ENCODE measurements at regions not wholly inside any gene's neighbourhood (a gene's known extent, or its start where the extent isn't known, plus 50 kb on each side); places are given as distances from the start of the nearest gene placed in this dataset.

- no peak for TF ChIP-seq ZNF462 (CRISPR knock-in tag; IDR thresholded peaks at IDR 0.05)
Observed at GRCh38 chr2:126406267-126406666, 249.7 kb upstream of the GYPC start (continued).

GRCh38 chr2:126408671-126409070 is 247.3 kb upstream of the GYPC start:
- Mint-ChIP-seq H3K4me1 (peaks cover 3% of the 10 kb centered on the region; the same call in 1 of the 3 replicates), H3K36me3 (ENCODE audit: low read depth) (no peaks in the 10 kb centered on the region), H3K9me3 (no peaks in the 10 kb centered on the region), H3K27ac (no peak overlapping the region), H3K27me3 (ENCODE audit: insufficient read depth, low read depth, poor library complexity) (peaks cover 3% of the 10 kb centered on the region), H3K4me3 (no peak overlapping the region)
- no peak overlapping the region for H2AFZ ChIP-seq
- H3K4me2 ChIP-seq, result no peak overlapping the region
- H3K4me1 ChIP-seq (ENCODE audit: insufficient read depth), result no peaks in the 10 kb centered on the region
- H3K4me3 ChIP-seq, result no peak overlapping the region
- no peak for DNase-seq (ENCODE audit: low spot score)
- H3F3A ChIP-seq (replicated peaks; ENCODE audit: low read depth), result no peaks in the 10 kb centered on the region
- H4K20me1 ChIP-seq (replicated peaks; ENCODE audit: insufficient read depth), result no peaks in the 10 kb centered on the region
- no peaks in the 10 kb centered on the region for H3K9me2 ChIP-seq (ENCODE audit: insufficient read depth)
- no peaks in the 10 kb centered on the region for H3K79me2 ChIP-seq (replicated peaks; ENCODE audit: insufficient read depth)
- no peaks in the 10 kb centered on the region for H3K36me3 ChIP-seq (ENCODE audit: insufficient read depth)
- no peak for ATAC-seq
- no peaks in the 10 kb centered on the region for H3K27me3 ChIP-seq (ENCODE audit: insufficient read depth)
- H3K27ac ChIP-seq (ENCODE audit: low read depth), result no peak overlapping the region
- TF ChIP-seq JUNB (IDR thresholded peaks at IDR 0.05; ENCODE audit: unreplicated experiment), result no peak
- no peak for TF ChIP-seq ZNF114 (CRISPR knock-in tag; IDR thresholded peaks at IDR 0.05)
- TF ChIP-seq EZH2phosphoT487 (IDR thresholded peaks at IDR 0.05; ENCODE audit: unreplicated experiment), result no peak
- TF ChIP-seq NANOG (IDR thresholded peaks at IDR 0.05; ENCODE audit: borderline replicate concordance), result no peak
- TF ChIP-seq STAT1 (IDR thresholded peaks at IDR 0.05; ENCODE audit: unreplicated experiment), result no peak
- TF ChIP-seq ZNF331 (CRISPR knock-in tag; IDR thresholded peaks at IDR 0.05; ENCODE audit: low read depth), result no peak
- TF ChIP-seq EZH2 (IDR thresholded peaks at IDR 0.05; ENCODE audit: low read depth, unreplicated experiment), result no peak
- TF ChIP-seq ZNF462 (CRISPR knock-in tag; IDR thresholded peaks at IDR 0.05), result no peak
- no peak for TF ChIP-seq POLR2AphosphoS5 (IDR thresholded peaks at IDR 0.05; ENCODE audit: low read depth)
- no peak for TF ChIP-seq ETS1 (IDR thresholded peaks at IDR 0.05)
